Activated CD4-positive, alpha-beta T cell treated with anti-CD3 and anti-CD28 coated beads, Interleukin-2, amount 50 U/mL, for 48 hours (primary cell): ENCODE measurements at regions not wholly inside any gene's neighbourhood (a gene's known extent, or its start where the extent isn't known, plus 50 kb on each side); places are given as distances from the start of the nearest gene placed in this dataset.
"Not testable (repeated sequence)": the region's sequence is repeated elsewhere in the genome, so short reads cannot be mapped to it uniquely, and the experiment has no call there.

Source experiments
- DNase-seq, 2 experiments: peaks; one replicate each; pipeline ENCODE4 v3.0.0-alpha.2; 2020

DNA sequence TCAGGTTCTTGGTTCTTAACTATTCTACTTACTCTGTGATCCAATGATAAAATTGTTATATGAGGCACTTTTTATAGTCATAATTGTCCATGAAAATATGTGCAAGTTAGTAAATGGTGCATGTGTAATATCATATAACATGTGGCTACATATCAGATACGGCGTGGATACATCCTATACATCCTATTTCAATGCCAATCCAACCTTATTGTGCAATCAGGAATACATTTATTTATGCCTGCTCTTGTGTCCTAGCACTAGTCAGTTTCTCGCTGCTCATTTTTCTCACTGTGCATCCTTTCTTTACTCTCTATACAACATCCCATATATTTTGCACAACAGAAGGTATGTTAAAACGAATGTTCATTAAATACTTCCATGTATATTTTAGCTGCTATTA lies 1141.1 kb downstream of the FAT4 start:
- no peak for DNase-seq

DNA sequence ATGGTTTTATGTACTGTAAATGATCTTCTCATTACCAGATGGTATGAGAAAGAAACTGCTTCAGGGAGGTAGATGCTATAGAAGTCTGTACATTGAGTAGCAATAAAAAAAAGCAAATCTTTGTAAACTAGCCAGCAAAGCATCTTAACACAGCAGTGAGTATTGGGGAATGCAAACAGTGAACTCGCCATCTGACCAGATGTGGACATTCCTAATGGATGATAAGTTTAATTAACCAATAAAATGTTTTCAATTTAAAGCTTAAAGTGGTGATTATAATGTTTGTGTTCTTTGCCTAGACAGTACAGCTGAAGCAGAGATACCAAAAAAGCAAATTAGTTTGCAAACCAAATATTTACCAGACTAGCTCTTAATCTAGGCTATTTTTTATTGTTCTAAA lies 1144.2 kb downstream of the FAT4 start:
- DNase-seq: no peak

DNA sequence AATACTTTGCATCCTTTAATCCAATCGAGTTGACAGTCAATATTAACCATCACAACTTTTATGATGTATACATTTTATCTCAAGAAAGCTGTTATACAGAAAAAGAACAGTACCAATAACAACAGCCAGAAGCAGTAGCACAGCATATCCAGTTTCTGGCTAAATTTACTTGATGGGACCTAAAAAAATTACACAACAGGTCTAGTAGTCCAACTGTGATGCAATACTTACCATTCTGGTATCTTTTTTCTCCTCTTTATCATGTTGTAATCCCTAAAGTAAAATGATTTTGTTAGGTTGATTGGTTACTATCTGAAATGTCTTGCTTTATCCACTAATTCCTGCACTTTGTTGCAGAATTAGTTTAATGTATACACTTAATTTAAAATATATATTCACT lies 1150.6 kb downstream of the FAT4 start:
- DNase-seq: no peak

DNA sequence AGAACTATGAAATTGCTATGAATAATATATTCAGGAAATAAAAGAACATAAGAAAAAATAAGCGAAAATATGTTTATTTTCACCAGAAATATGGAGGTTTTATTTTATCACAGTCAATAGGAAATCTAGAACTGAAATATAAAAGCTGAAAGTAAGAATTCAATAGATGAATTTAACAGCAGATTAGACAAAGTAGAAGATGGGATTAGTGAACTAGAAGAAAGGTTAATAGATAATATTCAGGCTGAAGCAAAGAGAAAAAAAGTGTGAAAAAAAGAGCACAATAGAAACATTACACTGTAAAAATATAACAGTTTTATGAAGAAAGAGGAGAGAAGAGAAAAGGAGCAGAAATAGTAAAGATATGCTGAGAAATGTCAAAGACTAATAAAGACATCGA lies 1152.1 kb downstream of the FAT4 start:
- DNase-seq: no peak

DNA sequence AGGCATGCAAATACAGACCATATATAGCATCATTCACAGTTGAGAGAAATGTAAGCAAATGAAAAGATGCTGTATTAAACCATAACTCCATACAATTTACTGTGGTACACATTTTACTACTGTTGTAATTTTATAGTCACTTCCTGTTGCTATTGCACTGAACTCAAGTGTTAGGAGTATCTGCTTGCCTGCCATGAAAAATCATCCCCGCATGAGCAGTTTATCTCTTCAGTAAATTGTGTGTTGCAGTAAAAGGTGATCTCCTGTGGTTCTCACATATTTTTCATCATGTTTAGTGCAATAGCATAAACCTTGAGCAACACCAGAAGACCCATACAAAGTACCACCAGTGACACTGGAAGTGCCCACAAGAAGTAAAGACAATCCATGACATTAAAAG lies 1153.4 kb downstream of the FAT4 start:
- no peak for DNase-seq

DNA sequence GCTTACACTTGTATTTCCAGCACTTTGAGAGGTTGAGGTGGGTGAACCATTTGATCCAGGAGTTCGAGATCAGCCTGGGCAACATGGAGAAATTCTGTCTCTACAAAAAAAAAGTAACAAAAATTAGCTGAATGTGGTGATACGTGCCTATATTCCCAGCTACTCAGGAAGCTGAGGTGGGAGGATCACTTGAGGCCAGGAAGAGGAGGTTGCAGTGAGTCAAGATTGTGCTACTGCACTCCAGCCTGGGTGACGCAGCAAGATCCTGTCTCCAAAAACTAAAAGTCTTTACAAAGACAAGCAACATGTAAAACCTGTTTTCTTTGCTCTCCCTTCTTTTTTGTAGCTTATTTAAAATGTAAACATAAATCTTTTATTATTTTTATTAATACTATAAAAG lies 1156.1 kb downstream of the FAT4 start:
- DNase-seq: no peak

DNA sequence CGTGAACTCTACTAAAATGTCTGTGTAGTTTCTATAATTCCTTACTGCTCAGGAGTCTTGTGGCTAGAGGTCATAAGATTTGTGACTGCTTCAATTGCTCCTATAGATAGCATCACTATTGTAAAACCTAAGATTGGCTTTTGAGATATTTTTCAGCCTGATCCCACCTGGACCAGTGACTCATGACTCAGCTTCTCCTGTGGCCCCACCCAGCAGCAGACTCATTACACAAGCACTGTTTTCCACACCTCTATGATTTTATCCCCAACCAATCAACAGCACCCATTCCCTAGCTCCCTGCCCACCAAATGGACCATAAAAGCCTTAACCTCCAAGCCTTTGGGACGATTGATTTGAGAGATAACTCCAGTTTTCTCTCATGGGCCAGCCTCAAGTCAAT lies 1157.0 kb upstream of the INTU start:
- DNase-seq: no peak

DNA sequence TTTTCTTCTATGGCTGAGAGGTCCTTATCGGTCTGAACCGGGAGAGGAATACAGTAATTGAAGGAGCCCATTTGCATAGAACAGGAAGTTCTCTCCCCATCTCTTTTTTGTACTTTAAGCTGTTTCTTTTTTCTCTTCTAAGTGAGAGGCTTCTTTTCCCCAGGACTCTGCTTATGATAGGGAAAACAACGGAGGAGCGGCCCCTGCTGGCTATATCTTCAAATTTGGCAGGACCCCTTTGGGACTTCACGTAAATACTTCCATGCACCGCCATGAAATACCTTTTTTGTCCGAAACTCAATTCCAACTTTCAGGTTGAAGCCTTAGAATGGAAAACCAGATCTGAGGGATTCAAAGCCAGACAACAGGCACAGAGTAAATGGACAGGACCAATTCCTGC lies 1153.0 kb upstream of the INTU start:
- no peak for DNase-seq

DNA sequence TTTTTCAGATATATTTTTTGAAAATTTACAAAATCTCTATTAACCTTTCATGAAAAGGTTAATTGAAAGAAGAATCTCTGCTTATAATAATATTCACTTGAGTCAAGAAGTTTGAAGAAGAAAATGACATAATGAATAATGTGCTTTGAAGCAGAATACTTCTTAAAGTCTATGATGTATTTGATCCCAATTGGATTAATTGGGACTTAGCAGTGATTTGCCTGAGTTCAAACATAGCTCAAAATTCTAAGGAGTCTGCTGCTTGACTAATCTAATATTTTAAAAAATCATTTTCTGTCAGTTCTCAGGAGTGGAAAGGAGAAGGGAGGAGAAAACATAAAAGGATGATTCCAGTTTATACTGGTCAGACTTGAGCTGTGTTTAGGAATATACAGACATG lies 1150.4 kb upstream of the INTU start:
- DNase-seq: no peak

DNA sequence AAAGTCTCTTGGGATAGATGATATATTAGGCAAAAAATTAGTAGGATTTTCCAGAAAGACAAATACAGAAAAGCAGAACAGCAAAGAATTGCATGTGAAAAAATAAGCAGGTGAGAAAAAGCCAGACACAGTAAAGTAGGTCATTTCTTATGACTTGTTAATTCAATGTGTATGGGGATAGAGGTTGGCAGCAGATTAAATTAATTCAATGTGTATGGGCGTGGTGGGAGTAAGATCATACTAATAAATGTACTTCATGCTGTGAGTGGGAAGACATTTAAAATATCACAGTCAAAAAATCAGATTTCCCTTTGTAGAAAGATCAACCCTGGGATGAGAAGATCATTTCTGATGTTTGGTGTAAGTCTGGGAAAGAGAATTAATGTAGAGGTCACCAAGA lies 1146.4 kb upstream of the INTU start:
- no peak for DNase-seq

DNA sequence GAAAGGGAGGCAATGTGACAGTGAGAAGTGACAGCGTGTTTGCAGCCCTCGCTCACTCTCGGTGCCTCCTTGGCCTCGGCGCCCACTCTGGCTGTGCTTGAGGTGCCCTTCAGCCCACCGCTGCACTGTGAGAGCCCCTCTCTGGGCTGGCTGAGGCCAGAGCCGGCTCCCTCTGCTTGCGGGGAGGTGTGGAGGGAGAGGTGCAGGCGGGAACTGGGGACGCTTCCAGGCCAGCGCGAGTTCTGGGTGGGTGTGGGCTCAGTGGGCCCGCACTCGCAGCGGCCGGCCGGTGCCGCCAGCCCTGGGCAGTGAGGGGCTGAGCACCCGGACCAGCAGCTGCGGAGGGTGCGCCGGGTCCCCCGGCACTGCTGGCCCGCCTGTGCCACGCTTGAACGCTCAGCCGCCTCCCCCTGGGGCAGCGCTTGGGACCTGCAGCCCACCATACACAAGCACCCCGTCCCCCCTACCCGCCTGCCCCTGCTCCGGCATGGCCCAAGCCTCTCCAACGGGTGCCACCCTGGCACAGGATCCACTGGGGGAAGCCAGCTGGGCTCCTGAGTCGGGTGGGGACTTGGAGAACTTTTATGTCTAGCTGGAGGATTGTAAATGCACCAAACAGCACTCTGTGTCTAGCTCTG lies 1142.8 kb upstream of the INTU start:
- no peak for DNase-seq

DNA sequence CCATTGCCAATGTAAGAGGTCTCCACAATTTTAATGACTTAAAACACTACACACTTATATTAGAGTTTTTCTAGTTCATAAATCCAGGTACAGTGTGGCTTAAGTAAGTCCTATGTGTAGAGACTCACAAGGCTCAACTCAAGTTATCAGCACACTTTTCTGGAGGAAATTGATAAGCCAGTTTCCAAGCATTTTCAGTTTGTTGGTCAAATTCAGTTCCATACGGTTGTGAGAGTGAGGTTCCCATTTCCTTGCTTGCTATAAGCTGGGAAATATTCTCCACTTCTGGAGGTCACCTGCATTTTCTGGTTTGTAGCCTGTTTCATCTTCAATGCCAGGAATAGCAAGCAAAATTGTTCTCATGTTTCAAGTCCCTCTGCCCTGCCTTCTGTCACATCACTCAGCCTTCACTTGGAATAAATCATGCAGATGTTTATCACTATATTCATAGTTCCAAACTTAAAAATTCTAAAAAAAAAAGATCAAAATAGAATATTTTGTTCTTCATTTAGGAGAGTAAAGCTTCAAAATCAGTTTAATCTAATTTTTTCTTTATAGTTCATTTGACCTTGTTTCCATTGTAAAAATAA lies 1137.5 kb upstream of the INTU start:
- no peak for DNase-seq

DNA sequence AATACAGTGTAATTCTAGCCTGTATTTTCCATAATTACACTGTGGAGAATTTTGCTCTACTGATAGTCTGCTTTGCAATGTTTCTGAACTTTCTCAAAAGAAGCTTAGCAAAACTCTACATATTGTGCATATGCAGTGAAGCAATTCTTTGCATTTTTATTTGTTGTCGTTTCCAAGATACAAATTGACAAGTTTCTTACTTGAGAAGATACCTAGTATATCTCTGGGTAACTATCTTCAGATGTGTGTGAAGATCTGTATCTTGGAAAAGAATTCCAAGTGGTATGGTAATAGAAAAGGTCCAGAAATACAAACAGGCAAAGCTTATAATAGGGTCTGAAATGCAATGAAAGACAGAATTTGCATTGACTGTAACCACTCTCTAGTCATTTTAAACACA lies 1119.8 kb upstream of the INTU start:
- no peak for DNase-seq

DNA sequence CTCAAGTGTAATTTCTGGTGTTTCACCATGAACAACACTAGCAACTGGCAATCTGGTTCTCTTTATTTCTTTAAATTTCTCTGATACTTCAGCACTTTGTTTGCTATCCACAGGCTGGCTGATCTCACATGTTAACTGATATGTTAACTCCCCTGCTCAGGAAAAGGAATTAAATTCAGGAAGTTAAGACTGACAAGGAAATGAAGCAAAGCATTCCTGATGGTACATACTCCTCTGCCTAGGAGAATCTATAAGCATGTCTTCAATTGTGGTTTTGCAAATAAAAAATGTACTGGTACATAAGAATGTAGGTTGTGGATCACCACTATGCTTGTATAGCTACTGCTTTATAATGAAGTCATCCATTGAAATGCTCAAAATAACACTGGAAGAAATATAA lies 1119.2 kb upstream of the INTU start:
- DNase-seq: no peak

DNA sequence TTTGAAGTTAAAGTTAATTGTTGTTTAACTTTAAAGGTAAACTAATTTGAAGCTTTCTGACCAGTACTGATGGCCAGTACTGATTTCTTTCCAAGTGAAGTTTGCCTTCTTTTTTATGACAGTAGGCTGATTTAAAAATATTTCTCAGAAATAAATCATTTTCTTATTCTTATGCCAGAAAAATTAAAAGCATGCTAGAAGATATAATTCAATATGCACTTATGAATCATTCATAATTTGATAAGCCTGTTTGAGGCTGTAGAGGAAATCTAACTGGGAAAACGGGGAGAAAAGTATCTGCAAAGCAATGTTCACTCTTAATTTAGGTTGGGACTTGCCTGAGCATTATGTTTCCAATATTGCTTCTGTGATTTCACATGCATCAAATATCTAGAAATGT lies 1112.0 kb upstream of the INTU start:
- no peak for DNase-seq

DNA sequence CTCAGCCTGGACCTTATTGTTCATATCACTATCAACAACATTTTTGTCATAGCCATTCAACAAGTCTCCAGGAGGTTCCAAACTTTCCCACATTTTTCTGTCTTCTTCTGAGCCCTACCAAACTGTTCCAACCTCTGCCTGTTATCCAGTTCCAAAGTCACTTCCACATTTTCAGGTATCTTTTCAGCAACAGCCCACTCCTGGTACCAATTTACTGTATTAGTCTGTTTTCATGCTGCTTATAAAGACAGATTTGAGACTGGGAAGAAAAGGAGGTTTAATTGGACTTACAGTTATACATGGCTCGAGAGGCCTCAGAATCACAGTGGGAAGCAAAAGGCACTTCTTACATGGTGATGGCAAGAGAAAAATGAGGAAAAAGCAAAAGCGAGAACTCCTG lies 1107.4 kb upstream of the INTU start:
- not testable (repeated sequence) for DNase-seq

DNA sequence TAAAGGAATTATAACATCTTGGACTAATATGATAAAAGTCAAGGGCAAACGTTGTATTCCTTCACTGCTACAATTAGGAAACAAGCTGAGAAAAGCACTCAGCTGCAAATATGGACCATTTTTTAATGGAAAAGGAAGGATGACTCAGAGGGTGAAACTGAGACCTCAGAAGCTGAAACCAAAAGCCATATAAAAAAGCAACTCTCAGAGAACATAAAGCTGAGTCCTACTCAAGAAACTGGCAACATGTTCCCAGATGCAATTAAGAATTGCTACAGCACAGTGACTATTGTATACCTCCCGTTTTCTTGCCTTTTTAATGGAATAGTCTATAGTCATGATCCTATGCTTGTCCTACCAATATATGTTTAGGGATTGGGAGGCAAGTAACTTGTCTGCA lies 1106.4 kb upstream of the INTU start:
- no peak for DNase-seq

DNA sequence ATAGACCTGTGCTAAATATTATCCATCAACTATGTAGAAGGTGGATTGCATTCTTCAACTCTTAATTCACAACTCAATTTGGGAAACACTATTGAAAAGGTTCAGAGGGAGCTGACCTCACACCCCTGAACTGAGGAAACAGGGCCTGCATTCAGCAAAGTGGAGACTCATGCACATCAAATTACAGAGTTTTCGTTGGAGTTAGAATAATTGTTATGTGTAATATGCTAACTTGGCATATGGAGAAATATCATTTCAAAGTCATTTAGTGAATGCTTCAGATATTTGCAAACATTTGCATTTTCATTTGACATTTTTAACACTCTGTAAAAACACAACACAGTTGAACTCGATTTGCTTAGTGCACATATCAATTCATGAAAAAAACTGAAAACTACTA lies 1102.8 kb upstream of the INTU start:
- DNase-seq: no peak

DNA sequence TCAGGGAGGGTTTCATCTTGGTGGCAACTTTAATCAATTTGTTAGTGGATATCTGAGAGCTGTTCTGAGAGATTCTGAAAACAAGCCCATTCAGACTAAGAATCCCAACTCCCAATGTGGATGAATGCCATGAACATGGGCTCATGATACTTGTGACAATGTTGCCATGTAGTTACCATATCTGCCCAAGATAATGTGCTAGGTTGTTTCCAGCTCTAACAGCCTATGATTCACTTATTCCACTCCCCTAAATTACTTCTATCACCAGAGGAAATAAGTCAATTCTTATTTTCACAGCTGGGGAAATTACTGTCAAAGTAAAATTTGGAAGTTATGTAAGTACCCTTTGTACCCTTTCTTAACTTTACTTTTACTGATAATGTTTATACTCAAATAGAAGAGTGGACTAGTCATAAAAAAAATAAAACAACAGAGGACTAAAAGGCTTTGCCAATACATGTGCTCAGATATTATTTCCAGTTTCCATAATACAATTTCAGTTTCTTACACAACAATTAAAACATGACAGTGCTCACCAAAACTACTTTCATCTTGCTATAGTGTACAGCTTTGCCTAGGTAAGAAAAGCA lies 1101.7 kb upstream of the INTU start:
- DNase-seq: no peak

DNA sequence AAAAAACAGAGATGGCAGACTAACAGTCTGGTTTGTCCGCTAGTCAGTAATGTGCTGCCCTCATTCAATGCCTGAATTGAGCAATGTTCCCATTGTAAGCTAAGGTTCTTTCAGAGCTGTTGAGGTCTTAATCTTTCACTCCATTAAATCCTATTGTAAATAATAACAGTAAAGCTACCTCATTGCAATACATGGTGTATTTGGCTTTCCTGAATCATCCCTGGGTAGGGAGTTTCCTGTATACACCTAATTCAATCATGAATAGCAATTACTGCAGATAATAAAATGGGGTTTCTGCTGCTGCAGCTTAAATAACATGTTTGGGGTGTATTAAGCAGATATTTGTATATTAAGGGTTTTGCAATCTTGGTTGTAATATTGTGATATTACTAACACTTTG lies 1100.2 kb upstream of the INTU start:
- no peak for DNase-seq

DNA sequence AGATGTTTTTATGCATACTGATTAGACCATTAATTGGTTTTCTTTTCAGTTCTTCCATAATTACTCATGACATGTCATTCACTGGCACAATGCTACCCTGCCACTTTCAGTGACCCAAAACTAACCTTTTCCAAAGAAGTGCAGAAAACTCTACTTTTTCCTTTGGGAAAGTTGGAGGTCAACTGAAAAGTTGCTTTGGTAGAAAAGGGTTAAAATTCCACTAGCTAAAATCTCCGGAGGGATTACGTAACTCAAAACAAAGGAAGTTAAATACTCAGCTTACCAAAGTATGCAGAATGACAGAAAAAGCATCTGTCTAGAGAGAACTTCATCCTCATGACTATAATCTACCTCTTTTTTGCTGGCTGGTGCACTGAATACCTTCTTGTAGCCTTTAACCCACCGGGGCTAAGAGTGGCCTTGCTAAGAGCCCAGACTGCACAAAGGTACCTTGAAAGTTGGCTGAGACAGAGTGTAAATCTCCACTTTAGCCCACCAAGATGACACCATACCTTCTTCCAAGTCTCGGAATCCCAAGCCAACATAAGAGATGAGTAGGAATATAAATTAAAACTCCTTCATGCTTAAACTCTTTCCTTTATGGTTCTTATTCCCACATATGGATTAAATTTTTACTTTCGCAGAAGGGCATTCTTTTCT lies 1099.5 kb upstream of the INTU start:
- DNase-seq: no peak

DNA sequence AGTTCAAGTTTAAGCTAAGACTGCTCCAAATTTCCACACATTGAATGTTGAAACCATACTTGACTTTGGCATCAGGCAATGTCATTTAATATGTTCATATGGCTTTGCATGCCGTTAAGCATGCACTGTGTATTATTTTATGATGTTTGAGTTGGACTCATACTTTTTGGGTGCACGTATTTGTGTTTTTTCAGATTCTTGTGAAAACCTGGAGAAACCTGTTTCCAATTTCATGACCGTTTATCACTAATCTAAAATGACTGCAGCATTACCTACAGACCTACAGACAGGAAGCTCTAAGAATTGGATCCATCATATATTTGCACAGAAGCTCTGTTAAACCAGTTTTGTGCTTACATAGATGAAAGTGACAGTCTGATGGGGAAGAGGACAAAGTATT lies 1093.0 kb upstream of the INTU start:
- no peak for DNase-seq

DNA sequence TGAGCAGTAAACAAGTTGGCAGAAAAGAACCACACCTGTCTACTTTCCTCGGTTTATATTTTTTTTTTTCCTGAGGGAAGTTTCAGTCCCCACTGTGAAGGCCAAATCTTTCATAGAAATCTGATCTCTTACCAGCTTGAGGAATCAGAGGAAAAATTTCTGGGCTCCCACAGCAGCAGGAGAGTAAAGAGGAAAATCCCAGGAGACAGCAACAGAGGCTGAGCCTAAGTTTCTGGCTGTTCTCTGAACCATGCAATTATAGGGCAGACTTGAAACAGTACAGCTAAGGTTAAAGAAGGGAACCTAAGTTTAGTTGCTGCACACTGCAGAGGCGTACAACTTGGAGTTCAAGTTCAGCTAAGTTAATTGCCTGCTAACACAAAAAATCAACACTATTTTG lies 1090.9 kb upstream of the INTU start:
- no peak for DNase-seq

DNA sequence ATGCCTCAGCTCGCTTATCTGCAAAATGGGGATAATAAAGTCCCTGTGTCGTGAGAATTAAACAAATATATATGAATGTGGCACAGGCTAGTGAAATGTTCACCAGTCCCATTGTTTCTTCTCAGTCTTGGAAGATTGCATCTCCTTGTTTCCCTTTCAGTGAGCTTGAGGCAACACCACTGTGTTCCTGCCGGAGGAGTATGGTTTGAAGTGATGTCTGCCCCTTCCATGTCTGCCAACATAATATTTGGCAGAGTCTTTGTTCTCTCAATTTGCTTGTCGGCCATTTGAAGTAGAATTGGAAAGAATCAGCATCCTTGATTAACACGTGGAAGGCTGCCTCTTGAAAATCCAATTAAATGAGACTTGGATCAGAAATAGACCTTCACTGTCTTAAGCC lies 1088.5 kb upstream of the INTU start:
- DNase-seq: no peak

DNA sequence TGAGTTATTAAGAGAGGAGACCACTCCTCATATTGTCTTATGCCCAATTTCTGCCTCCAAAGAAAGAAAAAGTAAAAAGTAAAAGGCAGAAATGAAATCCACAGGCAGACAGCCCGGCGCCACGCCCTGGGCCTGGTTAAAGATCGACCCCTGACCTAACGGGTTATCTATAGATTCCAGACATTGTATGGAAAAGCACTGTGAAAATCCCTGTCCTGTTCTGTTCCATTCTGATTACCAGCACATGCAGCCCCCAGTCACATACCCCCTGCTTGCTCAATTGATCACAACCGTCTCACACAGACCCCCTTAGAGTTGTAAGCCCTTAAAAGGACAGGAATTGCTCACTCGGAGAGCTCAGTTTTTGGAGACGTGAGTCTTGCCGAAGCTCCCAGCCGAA lies 1086.6 kb upstream of the INTU start:
- DNase-seq: not testable (repeated sequence)
